CD4-positive, alpha-beta T cell (primary cell): ENCODE measurements at regions not wholly inside any gene's neighbourhood (a gene's known extent, or its start where the extent isn't known, plus 50 kb on each side); places are given as distances from the start of the nearest gene placed in this dataset.

Experiments used
- ATAC-seq: fragments of 200-7000 bp; cut with Tn5 transposase; one replicate; pipeline ENCODE4 v1.10.0; 2022; ENCODE audit warnings: mild to moderate bottlenecking; ENCODE audit not compliant: poor library complexity
- CTCF ChIA-PET: fragments of 350-600 bp; sonication (Branson Sonifier 250); formaldehyde crosslinking; loops from one replicate; lab custom pipeline; 2021; ENCODE audit warnings: antibody characterized with exemption, inconsistent platforms; lab: Charles Lee
- POLR2A ChIA-PET: fragments of 350-600 bp; sonication (Branson Sonifier 250); formaldehyde crosslinking; loops from one replicate; lab custom pipeline; 2021; ENCODE audit warnings: antibody characterized with exemption, inconsistent platforms; lab: Charles Lee
- DNase-seq, 14 experiments: peaks; one replicate each; pipeline ENCODE4 v3.0.0-alpha.2; 2013 to 2020; ENCODE audit warnings: mixed read lengths in 2 of 14
- H3K27ac ChIP-seq, 2 donors: one replicate each; pipeline versions ENCODE4 v1.5.1 to v1.7.0; 2013; ENCODE audit warnings: low read length in 2 of 2, low read depth in 1 of 2, mild to moderate bottlenecking in 1 of 2
- H3K27me3 ChIP-seq, 2 experiments: 1 replicate in 1 of 2; 2 replicates in 1 of 2; pipeline versions ENCODE4 v1.6.1 to v1.7.0; 2013; ENCODE audit warnings: low read length in 2 of 2, control low read depth in 1 of 2, mild to moderate bottlenecking in 1 of 2, moderate library complexity in 1 of 2; ENCODE audit not compliant: insufficient read depth in 2 of 2, control insufficient read depth in 1 of 2
- H3K36me3 ChIP-seq: one replicate; pipeline ENCODE4 v1.6.1; 2013; ENCODE audit warnings: low read length, control low read depth; ENCODE audit not compliant: insufficient read depth
- H3K4me1 ChIP-seq: one replicate; pipeline ENCODE4 v1.6.1; 2013; ENCODE audit warnings: low read length, control low read depth; ENCODE audit not compliant: insufficient read depth
- H3K4me3 ChIP-seq: one replicate; pipeline ENCODE4 v1.5.1; 2013; ENCODE audit warnings: mild to moderate bottlenecking, low read length, moderate library complexity
- H3K9me3 ChIP-seq, 2 experiments: 1 replicate in 1 of 2; 2 replicates in 1 of 2; pipeline versions ENCODE4 v1.6.1 to v1.7.0; 2013; ENCODE audit warnings: low read length in 2 of 2, mild to moderate bottlenecking in 2 of 2, control low read depth in 1 of 2, moderate library complexity in 1 of 2; ENCODE audit not compliant: control insufficient read depth in 1 of 2, insufficient read depth in 1 of 2
- H3K27ac Mint-ChIP-seq: one replicate; pipeline ENCODE4 v1.8.0; 2020; ENCODE audit warnings: mixed read lengths
- H3K27me3 Mint-ChIP-seq: one replicate; pipeline ENCODE4 v1.8.0; 2021; ENCODE audit warnings: mixed read lengths
- H3K36me3 Mint-ChIP-seq: one replicate; pipeline ENCODE4 v1.8.0; 2021; ENCODE audit warnings: low read depth, mixed read lengths
- H3K4me1 Mint-ChIP-seq: one replicate; pipeline ENCODE4 v1.8.0; 2021; ENCODE audit warnings: low read depth, mixed read lengths
- H3K4me3 Mint-ChIP-seq: one replicate; pipeline ENCODE4 v1.8.0; 2020; ENCODE audit warnings: mild to moderate bottlenecking, mixed read lengths
- H3K9me3 Mint-ChIP-seq: one replicate; pipeline ENCODE4 v1.8.0; 2020; ENCODE audit warnings: mixed read lengths
- CTCF ChIP-seq: fragments of 200-600 bp; IDR thresholded peaks from one replicate; pipeline ENCODE4 v1.8.0; 2022; ENCODE audit warnings: antibody characterized with exemption, mild to moderate bottlenecking
- intact Hi-C, 2 experiments: fragments of 100-400 bp; cut with DNase I in 1 of 2; cut with micrococcal nuclease in 1 of 2; formaldehyde crosslinking; loops; one replicate each; pipeline versions ENCODE4 v1.15.1 to v1.9.0; 2023 to 2025; cut with DNase I, micrococcal nuclease

GRCh38 chr1:177423090-177423489 lies 252.3 kb downstream of the BRINP2 start:
- DNase-seq (no peak), ATAC-seq (no peak)
- H3K4me3 Mint-ChIP-seq = no peak overlapping the region
- no peak overlapping the region for H3K27ac ChIP-seq
- CTCF ChIA-PET = no interaction called here
- TF ChIP-seq CTCF = no peak
- intact Hi-C loops = no loop called here
- no peak overlapping the region for H3K27ac Mint-ChIP-seq
- no peaks in the 10 kb centered on the region for H3K4me1 ChIP-seq
- H3K36me3 Mint-ChIP-seq = no peaks in the 10 kb centered on the region
- H3K27me3 Mint-ChIP-seq = no peaks in the 10 kb centered on the region
- H3K36me3 ChIP-seq = no peaks in the 10 kb centered on the region
- no peaks in the 10 kb centered on the region for H3K9me3 Mint-ChIP-seq
- no peaks in the 10 kb centered on the region for H3K27me3 ChIP-seq
- H3K4me3 ChIP-seq = no peak overlapping the region
- POLR2A ChIA-PET = interaction anchor here (0.8 kb wide), 1 partner anchor 14 kb away, joined by 3 read pairs; no protein-coding TSS in a partner anchor
- peaks cover 0 to 11% of the 10 kb centered on the region in 2 experiments for H3K9me3 ChIP-seq
- no peaks in the 10 kb centered on the region for H3K4me1 Mint-ChIP-seq

- Mint-ChIP-seq H3K27ac (no peak overlapping the region), H3K27me3 (no peaks in the 10 kb centered on the region), H3K9me3 (peaks cover 4% of the 10 kb centered on the region), H3K36me3 (no peaks in the 10 kb centered on the region), H3K4me1 (no peaks in the 10 kb centered on the region), H3K4me3 (no peak overlapping the region)
- TF ChIP-seq CTCF = no peak
- Histone ChIP-seq H3K9me3 (peaks cover 0 to 4% of the 10 kb centered on the region in 2 experiments), H3K4me3 (no peak overlapping the region), H3K36me3 (no peaks in the 10 kb centered on the region), H3K4me1 (no peaks in the 10 kb centered on the region), H3K27me3 (no peaks in the 10 kb centered on the region), H3K27ac (no peak overlapping the region)
- ChIA-PET CTCF (no interaction called here), POLR2A (no interaction called here)
- no peak for ATAC-seq
- DNase-seq = no peak
- intact Hi-C loops = no loop called here
Measured at GRCh38 chr1:177413982-177414596, 243.3 kb downstream of the BRINP2 start.

- no peaks in the 10 kb centered on the region for H3K27me3 Mint-ChIP-seq
- no peak for ATAC-seq
- H3K27me3 ChIP-seq = no peaks in the 10 kb centered on the region
- peaks cover 12% of the 10 kb centered on the region for H3K9me3 Mint-ChIP-seq
- H3K4me1 ChIP-seq = no peaks in the 10 kb centered on the region
- no peak overlapping the region for H3K4me3 ChIP-seq
- TF ChIP-seq CTCF = no peak
- H3K4me1 Mint-ChIP-seq = no peaks in the 10 kb centered on the region
- H3K36me3 ChIP-seq = no peaks in the 10 kb centered on the region
- no peak for DNase-seq
- no peaks in the 10 kb centered on the region for H3K36me3 Mint-ChIP-seq
- POLR2A ChIA-PET = no interaction called here
- H3K4me3 Mint-ChIP-seq = no peak overlapping the region
- no peaks in the 10 kb centered on the region for H3K9me3 ChIP-seq
- intact Hi-C loops = no loop called here
- no peak overlapping the region for H3K27ac Mint-ChIP-seq
- CTCF ChIA-PET = no interaction called here
- H3K27ac ChIP-seq = no peak overlapping the region
Measured at GRCh38 chr1:177411381-177411780, 240.6 kb downstream of the BRINP2 start.
